ENCODE measurements at regions not wholly inside any gene's neighbourhood (a gene's known extent, or its start where the extent isn't known, plus 50 kb on each side); places are given as distances from the start of the nearest gene placed in this dataset.

- TF ChIP-seq HEYL (CRISPR knock-in tag; IDR thresholded peaks at IDR 0.05) (no peak), CBX8 (IDR thresholded peaks at IDR 0.05) (no peak), JUN (IDR thresholded peaks at IDR 0.05) (no peak), SMC3 (IDR thresholded peaks at IDR 0.05) (no peak), EP300 (IDR thresholded peaks at IDR 0.05) (no peak), RCOR1 (IDR thresholded peaks at IDR 0.05; ENCODE audit: low read depth, low read length) (no peak), NR3C1 (IDR thresholded peaks at IDR 0.05) (no peak), MAFK (IDR thresholded peaks at IDR 0.05; ENCODE audit: partially characterized antibody) (no peak)
- TF ChIP-seq, protein P1, sequence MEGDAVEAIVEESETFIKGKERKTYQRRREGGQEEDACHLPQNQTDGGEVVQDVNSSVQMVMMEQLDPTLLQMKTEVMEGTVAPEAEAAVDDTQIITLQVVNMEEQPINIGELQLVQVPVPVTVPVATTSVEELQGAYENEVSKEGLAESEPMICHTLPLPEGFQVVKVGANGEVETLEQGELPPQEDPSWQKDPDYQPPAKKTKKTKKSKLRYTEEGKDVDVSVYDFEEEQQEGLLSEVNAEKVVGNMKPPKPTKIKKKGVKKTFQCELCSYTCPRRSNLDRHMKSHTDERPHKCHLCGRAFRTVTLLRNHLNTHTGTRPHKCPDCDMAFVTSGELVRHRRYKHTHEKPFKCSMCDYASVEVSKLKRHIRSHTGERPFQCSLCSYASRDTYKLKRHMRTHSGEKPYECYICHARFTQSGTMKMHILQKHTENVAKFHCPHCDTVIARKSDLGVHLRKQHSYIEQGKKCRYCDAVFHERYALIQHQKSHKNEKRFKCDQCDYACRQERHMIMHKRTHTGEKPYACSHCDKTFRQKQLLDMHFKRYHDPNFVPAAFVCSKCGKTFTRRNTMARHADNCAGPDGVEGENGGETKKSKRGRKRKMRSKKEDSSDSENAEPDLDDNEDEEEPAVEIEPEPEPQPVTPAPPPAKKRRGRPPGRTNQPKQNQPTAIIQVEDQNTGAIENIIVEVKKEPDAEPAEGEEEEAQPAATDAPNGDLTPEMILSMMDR (IDR thresholded peaks at IDR 0.05) = no peak
Observed at GRCh38 chr4:32798471-32799159, 2078.4 kb downstream of the PCDH7 start.
